ENCODE measurements at regions not wholly inside any gene's neighbourhood (a gene's known extent, or its start where the extent isn't known, plus 50 kb on each side); places are given as distances from the start of the nearest gene placed in this dataset.

GRCh38 chr18:65202091-65202490 lies 548.7 kb upstream of the CDH7 start:
- no peak for TF ChIP-seq CTCF (IDR thresholded peaks at IDR 0.05; ENCODE audit: low read depth, low read length, poor library complexity, severe bottlenecking)
- no peak for TF ChIP-seq EZH2phosphoT487 (IDR thresholded peaks at IDR 0.05; ENCODE audit: borderline replicate concordance, low read length)
